ENCODE measurements at regions not wholly inside any gene's neighbourhood (a gene's known extent, or its start where the extent isn't known, plus 50 kb on each side); places are given as distances from the start of the nearest gene placed in this dataset.

DNA sequence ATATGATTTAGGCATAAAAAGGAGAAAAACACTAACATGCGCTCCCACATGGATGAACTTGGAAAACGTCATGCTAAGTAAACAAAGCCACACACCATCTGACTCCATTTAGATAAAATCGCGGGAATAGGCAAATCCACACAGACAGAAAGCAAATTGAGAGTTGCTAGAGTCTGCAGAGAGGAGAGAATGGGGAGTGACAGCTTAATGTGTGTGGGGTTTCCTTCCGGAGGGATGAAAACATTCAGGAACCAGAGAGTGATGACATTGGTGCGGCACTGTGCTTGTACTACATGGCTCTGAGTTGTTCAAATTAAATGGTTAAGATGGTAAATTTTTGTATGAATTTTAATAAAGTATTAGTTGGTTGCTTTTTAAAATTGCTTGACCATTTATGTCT is 482.9 kb upstream of the AKR1E2 start (continued):
- no peak for TF ChIP-seq FOXP4 (CRISPR knock-in tag; IDR thresholded peaks at IDR 0.05)
- no peak for TF ChIP-seq CDX4 (CRISPR knock-in tag; IDR thresholded peaks at IDR 0.05; ENCODE audit: borderline replicate concordance)
- TF ChIP-seq ETV6 (CRISPR knock-in tag; IDR thresholded peaks at IDR 0.05), result no peak
- no peak for TF ChIP-seq ERG (CRISPR knock-in tag; IDR thresholded peaks at IDR 0.05)
- no peak for TF ChIP-seq FOXP1 (CRISPR knock-in tag; IDR thresholded peaks at IDR 0.05; ENCODE audit: borderline replicate concordance)
- no peak for TF ChIP-seq SOX15 (CRISPR knock-in tag; IDR thresholded peaks at IDR 0.05)
- no peak for TF ChIP-seq ATF1 (CRISPR knock-in tag; IDR thresholded peaks at IDR 0.05)

GRCh38 chr10:4338768-4339167 is 487.2 kb upstream of the AKR1E2 start:
- Mint-ChIP-seq H3K27ac (no peak overlapping the region), H3K36me3 (no peaks in the 10 kb centered on the region), H3K9me3 (no peaks in the 10 kb centered on the region), H3K27me3 (ENCODE audit: low read depth) (no peaks in the 10 kb centered on the region), H3K4me1 (peaks cover 24% of the 10 kb centered on the region), H3K4me3 (no peak overlapping the region)
- ChIA-PET POLR2A (interaction anchor here (0.6 kb wide), 1 partner anchor 395 kb away, joined by 3 read pairs; no protein-coding TSS in a partner anchor), CTCF (interaction anchor here (0.7 to 1.9 kb wide), 2 partner anchors 8 to 165 kb away, joined by 3 to 5 read pairs; no protein-coding TSS in a partner anchor)
- ATAC-seq, result no peak
- TF ChIP-seq, protein P1, sequence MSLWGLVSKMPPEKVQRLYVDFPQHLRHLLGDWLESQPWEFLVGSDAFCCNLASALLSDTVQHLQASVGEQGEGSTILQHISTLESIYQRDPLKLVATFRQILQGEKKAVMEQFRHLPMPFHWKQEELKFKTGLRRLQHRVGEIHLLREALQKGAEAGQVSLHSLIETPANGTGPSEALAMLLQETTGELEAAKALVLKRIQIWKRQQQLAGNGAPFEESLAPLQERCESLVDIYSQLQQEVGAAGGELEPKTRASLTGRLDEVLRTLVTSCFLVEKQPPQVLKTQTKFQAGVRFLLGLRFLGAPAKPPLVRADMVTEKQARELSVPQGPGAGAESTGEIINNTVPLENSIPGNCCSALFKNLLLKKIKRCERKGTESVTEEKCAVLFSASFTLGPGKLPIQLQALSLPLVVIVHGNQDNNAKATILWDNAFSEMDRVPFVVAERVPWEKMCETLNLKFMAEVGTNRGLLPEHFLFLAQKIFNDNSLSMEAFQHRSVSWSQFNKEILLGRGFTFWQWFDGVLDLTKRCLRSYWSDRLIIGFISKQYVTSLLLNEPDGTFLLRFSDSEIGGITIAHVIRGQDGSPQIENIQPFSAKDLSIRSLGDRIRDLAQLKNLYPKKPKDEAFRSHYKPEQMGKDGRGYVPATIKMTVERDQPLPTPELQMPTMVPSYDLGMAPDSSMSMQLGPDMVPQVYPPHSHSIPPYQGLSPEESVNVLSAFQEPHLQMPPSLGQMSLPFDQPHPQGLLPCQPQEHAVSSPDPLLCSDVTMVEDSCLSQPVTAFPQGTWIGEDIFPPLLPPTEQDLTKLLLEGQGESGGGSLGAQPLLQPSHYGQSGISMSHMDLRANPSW (CRISPR knock-in tag; conservative IDR thresholded peaks at IDR 0.05; ENCODE audit: low read depth), result no peak
- TF ChIP-seq SOX15 (CRISPR knock-in tag; IDR thresholded peaks at IDR 0.05) (no peak), NR1H2 (CRISPR knock-in tag; IDR thresholded peaks at IDR 0.05) (no peak), FOXP1 (CRISPR knock-in tag; IDR thresholded peaks at IDR 0.05; ENCODE audit: borderline replicate concordance) (no peak), ZBTB21 (CRISPR knock-in tag; IDR thresholded peaks at IDR 0.05; ENCODE audit: borderline replicate concordance) (no peak), IRF2 (CRISPR knock-in tag; IDR thresholded peaks at IDR 0.05; ENCODE audit: borderline replicate concordance, low read depth) (no peak), ERG (CRISPR knock-in tag; IDR thresholded peaks at IDR 0.05) (no peak), ETV6 (CRISPR knock-in tag; IDR thresholded peaks at IDR 0.05) (no peak)
- TF ChIP-seq, protein P2, sequence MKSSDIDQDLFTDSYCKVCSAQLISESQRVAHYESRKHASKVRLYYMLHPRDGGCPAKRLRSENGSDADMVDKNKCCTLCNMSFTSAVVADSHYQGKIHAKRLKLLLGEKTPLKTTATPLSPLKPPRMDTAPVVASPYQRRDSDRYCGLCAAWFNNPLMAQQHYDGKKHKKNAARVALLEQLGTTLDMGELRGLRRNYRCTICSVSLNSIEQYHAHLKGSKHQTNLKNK (CRISPR knock-in tag; IDR thresholded peaks at IDR 0.05), result no peak
- no peak for DNase-seq (ENCODE audit: low spot score)

DNA sequence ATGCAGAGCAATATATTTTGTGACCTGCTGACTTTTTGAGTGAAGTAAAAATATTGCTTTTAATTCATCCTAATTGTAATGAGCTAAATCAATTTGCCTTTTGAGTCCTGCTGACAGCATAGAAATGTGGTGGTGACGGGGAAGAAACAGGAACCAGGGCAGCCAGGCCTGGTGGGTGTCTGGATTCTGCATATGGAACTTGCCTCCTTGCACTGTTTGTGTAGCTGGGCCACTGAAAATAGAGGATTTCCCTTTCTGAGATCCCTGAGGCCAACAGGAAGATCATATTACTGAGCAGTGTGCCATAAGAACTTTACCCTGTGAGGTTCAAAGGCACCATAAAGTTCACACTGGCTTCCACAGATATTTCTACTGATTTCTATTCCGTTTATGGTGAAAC is 488.4 kb upstream of the AKR1E2 start:
- Mint-ChIP-seq H3K9me3 (no peaks in the 10 kb centered on the region), H3K36me3 (no peaks in the 10 kb centered on the region), H3K4me3 (no peak overlapping the region), H3K4me1 (peaks cover 24% of the 10 kb centered on the region), H3K27me3 (ENCODE audit: low read depth) (no peaks in the 10 kb centered on the region), H3K27ac (0 out of 2 replicates have a peak overlapping the region, but pooled peaks have one; percentile 54)
- ATAC-seq (no peak), DNase-seq (ENCODE audit: low spot score) (no peak)
- POLR2A ChIA-PET, result no interaction called here
- CTCF ChIA-PET, result interaction anchor here (1.9 kb wide), 1 partner anchor 10 kb away, joined by 5 read pairs; no protein-coding TSS in a partner anchor
- no peak for TF ChIP-seq MXD4 (CRISPR knock-in tag; IDR thresholded peaks at IDR 0.05; ENCODE audit: borderline replicate concordance)
- no peak for TF ChIP-seq ZNF671 (CRISPR knock-in tag; IDR thresholded peaks at IDR 0.05)
- TF ChIP-seq PREB (CRISPR knock-in tag; IDR thresholded peaks at IDR 0.05; ENCODE audit: borderline replicate concordance), result no peak
- no peak for TF ChIP-seq NFYB (CRISPR knock-in tag; conservative IDR thresholded peaks at IDR 0.05; ENCODE audit: low read depth)
- TF ChIP-seq, protein P3, sequence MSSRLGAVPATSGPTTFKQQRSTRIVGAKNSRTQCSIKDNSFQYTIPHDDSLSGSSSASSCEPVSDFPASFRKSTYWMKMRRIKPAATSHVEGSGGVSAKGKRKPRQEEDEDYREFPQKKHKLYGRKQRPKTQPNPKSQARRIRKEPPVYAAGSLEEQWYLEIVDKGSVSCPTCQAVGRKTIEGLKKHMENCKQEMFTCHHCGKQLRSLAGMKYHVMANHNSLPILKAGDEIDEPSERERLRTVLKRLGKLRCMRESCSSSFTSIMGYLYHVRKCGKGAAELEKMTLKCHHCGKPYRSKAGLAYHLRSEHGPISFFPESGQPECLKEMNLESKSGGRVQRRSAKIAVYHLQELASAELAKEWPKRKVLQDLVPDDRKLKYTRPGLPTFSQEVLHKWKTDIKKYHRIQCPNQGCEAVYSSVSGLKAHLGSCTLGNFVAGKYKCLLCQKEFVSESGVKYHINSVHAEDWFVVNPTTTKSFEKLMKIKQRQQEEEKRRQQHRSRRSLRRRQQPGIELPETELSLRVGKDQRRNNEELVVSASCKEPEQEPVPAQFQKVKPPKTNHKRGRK (CRISPR knock-in tag; IDR thresholded peaks at IDR 0.05; ENCODE audit: borderline replicate concordance), result no peak
- TF ChIP-seq CREM (CRISPR knock-in tag; IDR thresholded peaks at IDR 0.05), result no peak
- TF ChIP-seq, protein P4, sequence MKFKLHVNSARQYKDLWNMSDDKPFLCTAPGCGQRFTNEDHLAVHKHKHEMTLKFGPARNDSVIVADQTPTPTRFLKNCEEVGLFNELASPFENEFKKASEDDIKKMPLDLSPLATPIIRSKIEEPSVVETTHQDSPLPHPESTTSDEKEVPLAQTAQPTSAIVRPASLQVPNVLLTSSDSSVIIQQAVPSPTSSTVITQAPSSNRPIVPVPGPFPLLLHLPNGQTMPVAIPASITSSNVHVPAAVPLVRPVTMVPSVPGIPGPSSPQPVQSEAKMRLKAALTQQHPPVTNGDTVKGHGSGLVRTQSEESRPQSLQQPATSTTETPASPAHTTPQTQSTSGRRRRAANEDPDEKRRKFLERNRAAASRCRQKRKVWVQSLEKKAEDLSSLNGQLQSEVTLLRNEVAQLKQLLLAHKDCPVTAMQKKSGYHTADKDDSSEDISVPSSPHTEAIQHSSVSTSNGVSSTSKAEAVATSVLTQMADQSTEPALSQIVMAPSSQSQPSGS (CRISPR knock-in tag; IDR thresholded peaks at IDR 0.05; ENCODE audit: borderline replicate concordance, low read depth), result no peak
- no peak for TF ChIP-seq MYBL2 (CRISPR knock-in tag; IDR thresholded peaks at IDR 0.05)
